ENCODE measurements at regions not wholly inside any gene's neighbourhood (a gene's known extent, or its start where the extent isn't known, plus 50 kb on each side); places are given as distances from the start of the nearest gene placed in this dataset.

- Histone ChIP-seq H2AFZ (ENCODE audit: insufficient read depth, low read depth, low read length, poor library complexity, severe bottlenecking) (no peak overlapping the region), H3K4me3 (replicated peaks in 1 of 3; ENCODE audit: low read depth in 2 of 3, low read length in 3 of 3) (no peak overlapping the region), H3K4me1 (ENCODE audit: control insufficient read depth in 1 of 2, insufficient read depth in 2 of 2, low read length in 2 of 2) (peaks cover 0 to 5% of the 10 kb centered on the region in 2 donors), H3K9me3 (replicated peaks in 1 of 2; ENCODE audit: control insufficient read depth in 1 of 2, insufficient read depth in 1 of 2, low read length in 2 of 2) (peaks cover 0 to under 1% of the 10 kb centered on the region in 2 donors), H3K79me2 (ENCODE audit: insufficient read depth, low read length) (no peaks in the 10 kb centered on the region), H3K4me2 (replicated peaks; ENCODE audit: extremely low read depth, low read length, poor library complexity, severe bottlenecking) (no peak overlapping the region), H3K36me3 (replicated peaks in 1 of 2; ENCODE audit: control insufficient read depth in 1 of 2, insufficient read depth in 2 of 2, low read length in 2 of 2) (no peaks in the 10 kb centered on the region), H3K27ac (ENCODE audit: low read depth in 1 of 2, low read length in 2 of 2) (no peak overlapping the region), H3K9ac (ENCODE audit: insufficient read depth, low read length, poor library complexity, severe bottlenecking) (no peak overlapping the region), H4K20me1 (ENCODE audit: insufficient read depth, low read length) (no peaks in the 10 kb centered on the region), H3K27me3 (ENCODE audit: control insufficient read depth in 2 of 2, insufficient read depth in 2 of 2, low read length in 2 of 2) (no peaks in the 10 kb centered on the region)
- Mint-ChIP-seq H3K4me3 (no peak overlapping the region), H3K27ac (no peak overlapping the region), H3K9me3 (peaks cover 0 to 6% (median under 1%) of the 10 kb centered on the region in 7 donors), H3K36me3 (no peaks in the 10 kb centered on the region), H3K27me3 (ENCODE audit: low read depth in 3 of 3) (peaks cover 0 to 2% (median 0%) of the 10 kb centered on the region in 3 donors), H3K4me1 (peaks cover 8% of the 10 kb centered on the region)
- DNase-seq, result no peak
- WGBS (ENCODE audit: insufficient coverage), result no CpG with 5 or more reads among the region's 2 CpGs
- intact Hi-C loops (cut with micrococcal nuclease), result no loop called here
- TF ChIP-seq, protein P1, sequence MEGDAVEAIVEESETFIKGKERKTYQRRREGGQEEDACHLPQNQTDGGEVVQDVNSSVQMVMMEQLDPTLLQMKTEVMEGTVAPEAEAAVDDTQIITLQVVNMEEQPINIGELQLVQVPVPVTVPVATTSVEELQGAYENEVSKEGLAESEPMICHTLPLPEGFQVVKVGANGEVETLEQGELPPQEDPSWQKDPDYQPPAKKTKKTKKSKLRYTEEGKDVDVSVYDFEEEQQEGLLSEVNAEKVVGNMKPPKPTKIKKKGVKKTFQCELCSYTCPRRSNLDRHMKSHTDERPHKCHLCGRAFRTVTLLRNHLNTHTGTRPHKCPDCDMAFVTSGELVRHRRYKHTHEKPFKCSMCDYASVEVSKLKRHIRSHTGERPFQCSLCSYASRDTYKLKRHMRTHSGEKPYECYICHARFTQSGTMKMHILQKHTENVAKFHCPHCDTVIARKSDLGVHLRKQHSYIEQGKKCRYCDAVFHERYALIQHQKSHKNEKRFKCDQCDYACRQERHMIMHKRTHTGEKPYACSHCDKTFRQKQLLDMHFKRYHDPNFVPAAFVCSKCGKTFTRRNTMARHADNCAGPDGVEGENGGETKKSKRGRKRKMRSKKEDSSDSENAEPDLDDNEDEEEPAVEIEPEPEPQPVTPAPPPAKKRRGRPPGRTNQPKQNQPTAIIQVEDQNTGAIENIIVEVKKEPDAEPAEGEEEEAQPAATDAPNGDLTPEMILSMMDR (IDR thresholded peaks at IDR 0.05), result no peak
Measured at GRCh38 chr12:60075091-60075490, 479.3 kb downstream of the SLC16A7 start.

DNA sequence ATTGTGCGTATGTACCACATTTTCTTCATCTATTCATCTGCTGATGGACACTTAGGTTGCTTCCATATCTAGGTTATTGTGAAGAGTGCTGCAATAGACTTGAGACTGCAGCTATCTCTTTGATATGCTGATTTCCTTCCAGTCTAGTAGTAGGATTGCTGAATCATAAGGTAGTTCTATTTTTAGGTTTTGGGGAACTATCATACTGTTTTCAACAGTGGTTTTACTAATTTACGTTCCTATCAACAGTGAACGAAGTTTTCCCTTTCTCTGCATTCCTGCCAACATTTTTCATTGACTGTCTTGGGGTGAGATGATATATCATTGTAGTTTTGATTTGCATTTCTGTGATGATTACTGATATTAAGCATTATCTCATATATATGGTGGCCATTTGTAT lies 482.2 kb downstream of the SLC16A7 start:
- Histone ChIP-seq H4K20me1 (ENCODE audit: insufficient read depth, low read length) (no peaks in the 10 kb centered on the region), H2AFZ (ENCODE audit: insufficient read depth, low read depth, low read length, poor library complexity, severe bottlenecking) (no peak overlapping the region), H3K4me3 (replicated peaks in 1 of 3; ENCODE audit: low read depth in 2 of 3, low read length in 3 of 3) (no peak overlapping the region), H3K9ac (ENCODE audit: insufficient read depth, low read length, poor library complexity, severe bottlenecking) (no peak overlapping the region), H3K27ac (ENCODE audit: low read depth in 1 of 2, low read length in 2 of 2) (no peak overlapping the region), H3K4me2 (replicated peaks; ENCODE audit: extremely low read depth, low read length, poor library complexity, severe bottlenecking) (peak overlapping the region; percentile 35), H3K79me2 (ENCODE audit: insufficient read depth, low read length) (no peaks in the 10 kb centered on the region), H3K4me1 (ENCODE audit: control insufficient read depth in 1 of 2, insufficient read depth in 2 of 2, low read length in 2 of 2) (peaks cover 0 to 5% of the 10 kb centered on the region in 2 donors), H3K36me3 (replicated peaks in 1 of 2; ENCODE audit: control insufficient read depth in 1 of 2, insufficient read depth in 2 of 2, low read length in 2 of 2) (no peaks in the 10 kb centered on the region), H3K27me3 (ENCODE audit: control insufficient read depth in 2 of 2, insufficient read depth in 2 of 2, low read length in 2 of 2) (no peaks in the 10 kb centered on the region), H3K9me3 (replicated peaks in 1 of 2; ENCODE audit: control insufficient read depth in 1 of 2, insufficient read depth in 1 of 2, low read length in 2 of 2) (peaks cover under 1 to 2% of the 10 kb centered on the region in 2 donors)
- no peak for DNase-seq
- WGBS (ENCODE audit: insufficient coverage), result no CpG with 5 or more reads among the region's 3 CpGs
- Mint-ChIP-seq H3K4me1 (peaks cover 8% of the 10 kb centered on the region), H3K9me3 (peaks cover 0 to 8% (median 3%) of the 10 kb centered on the region in 7 donors), H3K27me3 (ENCODE audit: low read depth in 3 of 3) (peaks cover 0 to 2% (median 0%) of the 10 kb centered on the region in 3 donors), H3K4me3 (no peak overlapping the region), H3K36me3 (no peaks in the 10 kb centered on the region), H3K27ac (no peak overlapping the region)
- TF ChIP-seq, protein P1 (IDR thresholded peaks at IDR 0.05), result no peak
- intact Hi-C loops (cut with micrococcal nuclease), result no loop called here

Measured in CD14-positive monocyte (primary cell).